COR-L47 (cell line): ENCODE measurements at regions not wholly inside any gene's neighbourhood (a gene's known extent, or its start where the extent isn't known, plus 50 kb on each side); places are given as distances from the start of the nearest gene placed in this dataset.
A peak's percentile ranks its signal among the peaks of the same experiment; 100 is the strongest.

ENCODE experiments used
- DNase-seq: peaks from one replicate; lab custom pipeline; 2025; lab: John Stamatoyannopoulos, UW

- DNase-seq = no peak
Observed at GRCh38 chr2:145018502-145018901, 498.6 kb upstream of the ZEB2 start.

- no peak for DNase-seq
Observed at GRCh38 chr2:145017149-145017548, 497.2 kb upstream of the ZEB2 start.

- peak; percentile 53 for DNase-seq
Observed at GRCh38 chr2:145016711-145017110, 496.8 kb upstream of the ZEB2 start.

- no peak for DNase-seq
Observed at GRCh38 chr2:145015561-145015960, 495.6 kb upstream of the ZEB2 start.

- DNase-seq = no peak
Observed at GRCh38 chr2:145012806-145013205, 492.9 kb upstream of the ZEB2 start.

- DNase-seq = no peak
Observed at GRCh38 chr2:145012214-145012670, 492.3 kb upstream of the ZEB2 start.

GRCh38 chr2:145010635-145011034, 490.7 kb upstream of the ZEB2 start:
- DNase-seq = no peak

GRCh38 chr2:145007960-145008263, 488.0 kb upstream of the ZEB2 start:
- no peak for DNase-seq

GRCh38 chr2:145007093-145007959, 487.4 kb upstream of the ZEB2 start:
- no peak for DNase-seq

- no peak for DNase-seq
Observed at GRCh38 chr2:145002624-145003023, 482.7 kb upstream of the ZEB2 start.

- no peak for DNase-seq
Observed at GRCh38 chr2:145000376-145000775, 480.5 kb upstream of the ZEB2 start.

GRCh38 chr2:144999936-145000335, 480.0 kb upstream of the ZEB2 start:
- DNase-seq = no peak

GRCh38 chr2:144999071-144999875, 479.4 kb upstream of the ZEB2 start:
- DNase-seq = no peak

- peak; percentile 46 for DNase-seq
Observed at GRCh38 chr2:144998435-144998834, 478.5 kb upstream of the ZEB2 start.

GRCh38 chr2:144996225-144996795, 476.4 kb upstream of the ZEB2 start:
- DNase-seq = no peak

- DNase-seq = no peak
Observed at GRCh38 chr2:144995482-144995881, 475.6 kb upstream of the ZEB2 start.

GRCh38 chr2:144990661-144991060, 470.7 kb upstream of the ZEB2 start:
- DNase-seq = no peak

- DNase-seq = no peak
Observed at GRCh38 chr2:144989579-144990270, 469.8 kb upstream of the ZEB2 start.

GRCh38 chr2:144988591-144988990, 468.7 kb upstream of the ZEB2 start:
- no peak for DNase-seq

- DNase-seq = no peak
Observed at GRCh38 chr2:144986691-144987090, 466.8 kb upstream of the ZEB2 start.

- no peak for DNase-seq
Observed at GRCh38 chr2:144984038-144984437, 464.1 kb upstream of the ZEB2 start.

- DNase-seq = no peak
Observed at GRCh38 chr2:144983107-144983506, 463.2 kb upstream of the ZEB2 start.
